ENCODE measurements at regions not wholly inside any gene's neighbourhood (a gene's known extent, or its start where the extent isn't known, plus 50 kb on each side); places are given as distances from the start of the nearest gene placed in this dataset.
"Not testable (repeated sequence)": the region's sequence is repeated elsewhere in the genome, so short reads cannot be mapped to it uniquely, and the experiment has no call there.

DNA sequence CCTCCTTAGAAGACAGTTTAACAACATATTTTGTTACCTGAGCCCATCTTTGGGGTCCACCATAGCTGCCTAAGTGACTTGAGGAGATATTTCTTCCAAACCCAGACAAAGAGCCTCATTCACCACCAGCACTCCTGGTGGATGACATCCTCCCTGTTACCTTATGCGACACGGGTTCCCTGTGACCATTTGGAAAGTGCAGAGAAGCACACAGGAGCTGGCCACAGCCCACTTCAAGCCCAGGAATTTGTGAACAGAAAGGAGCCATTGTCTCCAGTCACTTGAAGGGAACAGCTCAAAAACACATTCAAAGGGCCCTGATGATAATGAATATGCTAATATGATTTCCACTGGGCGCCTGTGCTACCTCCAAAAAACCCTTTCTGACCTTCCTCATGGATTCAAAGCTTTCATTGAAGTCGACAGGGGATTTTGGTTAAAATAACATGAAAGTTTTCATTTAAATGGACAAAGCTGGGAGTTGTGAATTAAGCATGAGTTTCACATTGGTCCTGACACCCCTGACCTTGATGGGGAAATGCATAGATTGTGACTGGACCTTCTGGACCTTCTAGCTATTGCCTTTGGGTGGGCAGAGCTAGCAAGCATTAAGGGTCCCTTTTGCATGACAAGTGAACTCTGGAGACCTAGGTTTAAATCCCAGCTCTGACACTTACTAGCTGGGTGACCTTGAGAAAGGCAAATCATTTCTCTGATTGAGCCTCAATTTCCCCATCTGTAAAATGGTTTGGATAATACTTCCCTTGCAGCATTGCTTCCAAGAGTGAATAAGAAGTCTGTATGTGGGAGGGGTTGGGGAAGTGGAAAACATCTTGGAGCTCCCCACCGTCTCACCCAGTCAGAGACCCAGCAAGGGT lies 83.3 kb upstream of the SIRPA start:
- no peak for DNase-seq (ENCODE audit: low spot score)
- no peak for FAIRE-seq

DNA sequence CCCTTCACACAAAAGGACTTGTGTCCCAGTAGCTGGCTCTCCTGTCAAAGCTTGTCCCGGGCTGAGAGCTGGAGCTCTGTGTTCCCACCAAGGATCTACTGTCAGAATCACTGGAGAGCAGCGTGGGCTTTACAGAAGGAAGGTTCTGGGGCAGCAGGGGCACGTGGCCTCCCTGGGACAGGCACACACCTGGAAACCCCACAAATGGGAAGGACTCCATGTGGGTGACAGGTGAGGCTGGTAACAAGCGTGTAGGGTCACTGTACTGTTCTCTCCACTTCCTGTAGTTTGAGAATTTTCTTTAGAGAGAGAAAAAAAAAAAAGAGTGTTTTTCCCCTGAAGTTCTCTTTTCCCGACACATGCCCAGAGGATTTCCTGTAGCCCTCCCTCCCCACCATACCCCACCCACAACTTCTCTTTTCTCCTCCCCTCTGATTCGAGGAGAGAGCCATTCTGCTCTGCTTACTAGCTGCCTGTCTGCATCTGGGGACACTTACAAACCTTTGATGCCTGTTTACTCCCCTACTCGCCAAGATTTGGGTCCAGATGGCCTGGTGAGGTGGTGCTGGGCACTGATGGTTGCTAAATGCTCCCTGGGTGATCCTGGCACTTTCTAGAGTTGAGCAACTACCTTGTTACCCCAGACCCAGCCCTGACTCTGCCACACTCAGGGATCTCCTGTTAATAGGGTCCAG lies 84.1 kb upstream of the SIRPA start:
- FAIRE-seq (no peak), DNase-seq (ENCODE audit: low spot score) (peak; percentile 25)

DNA sequence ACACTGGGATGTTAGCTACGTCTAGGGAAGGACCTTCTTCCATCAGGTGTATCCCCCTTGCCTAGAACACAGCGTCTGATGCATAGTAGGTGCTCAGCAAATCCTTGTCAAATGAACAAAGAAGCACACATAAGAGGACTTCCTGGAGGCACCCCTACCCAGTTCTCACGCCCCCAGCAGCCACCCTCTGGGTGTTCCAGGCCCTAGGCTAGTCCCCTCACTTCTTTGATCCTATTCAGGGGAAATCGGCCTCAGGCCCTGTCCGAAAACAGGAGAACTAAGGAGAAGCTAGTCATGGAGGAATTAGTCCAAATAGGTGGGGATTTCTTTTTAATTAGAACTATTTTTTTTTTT lies 84.7 kb upstream of the SIRPA start:
- DNase-seq (ENCODE audit: low spot score) (no peak), FAIRE-seq (no peak)

DNA sequence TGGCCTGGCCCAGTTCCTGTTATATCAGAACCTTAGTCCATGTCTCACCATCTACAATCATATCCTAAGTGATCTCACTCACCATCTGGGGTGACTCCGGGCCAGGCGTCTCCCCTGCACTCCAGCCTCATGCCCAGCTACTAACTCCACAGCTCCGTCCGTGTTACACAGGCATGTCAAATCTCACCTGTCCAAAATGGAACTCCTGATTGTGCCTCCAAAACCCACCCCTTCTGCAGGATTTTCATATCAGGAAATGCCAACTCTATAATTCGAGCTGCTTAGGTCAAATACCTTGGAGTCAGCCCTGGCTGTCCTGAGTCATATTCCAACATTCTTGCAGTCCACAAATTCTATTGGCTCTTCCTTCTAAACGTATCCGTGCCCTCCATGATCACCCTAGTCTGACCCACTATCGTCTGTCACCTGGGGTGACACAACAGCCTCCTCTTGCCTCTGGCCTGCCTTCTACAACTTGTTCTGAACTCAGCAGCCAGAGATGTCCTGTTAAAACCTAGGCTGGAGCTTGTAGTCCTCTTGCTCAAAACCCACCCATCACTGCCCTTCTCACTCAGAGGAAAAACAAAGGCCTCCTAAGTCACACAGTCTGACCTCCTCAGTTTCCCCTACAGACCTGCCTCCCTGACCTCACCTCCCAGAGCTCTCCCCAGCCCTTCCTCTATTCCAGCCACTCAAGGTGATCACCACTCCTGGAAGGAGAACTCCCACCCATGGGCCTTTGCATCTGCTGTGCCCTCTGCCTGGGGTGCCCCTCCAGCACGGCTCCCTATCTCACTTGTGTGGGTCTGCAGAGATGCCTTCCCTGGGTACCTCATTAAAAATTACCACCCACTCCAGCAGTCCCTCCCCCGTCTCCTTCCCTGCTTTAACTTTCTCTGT lies 85.3 kb upstream of the SIRPA start:
- DNase-seq (ENCODE audit: low spot score), result peak; percentile 95
- FAIRE-seq, result peak; percentile 92

DNA sequence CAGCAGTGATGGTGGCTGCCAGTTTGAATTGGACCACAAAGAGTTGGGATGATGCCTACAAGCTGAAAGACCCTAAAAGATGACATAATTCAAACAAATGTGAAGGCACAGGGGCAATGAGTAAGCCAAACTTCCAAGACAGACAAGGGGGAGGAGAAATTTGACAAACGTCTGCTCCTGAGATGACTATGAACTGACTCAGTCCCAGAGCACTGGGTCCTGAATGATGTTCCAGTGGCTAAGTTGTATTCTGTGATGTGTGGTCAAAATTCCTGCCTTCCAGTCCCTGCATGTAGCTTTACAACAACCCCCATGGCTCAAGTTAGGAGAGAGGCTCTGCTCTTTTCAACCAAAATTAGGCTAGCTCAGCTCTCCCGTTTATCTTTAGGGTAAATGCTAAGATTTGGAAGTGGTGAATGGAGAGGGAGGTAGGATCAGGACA lies 86.1 kb upstream of the SIRPA start:
- DNase-seq (ENCODE audit: low spot score) (peak; percentile 94), FAIRE-seq (peak; percentile 97)

DNA sequence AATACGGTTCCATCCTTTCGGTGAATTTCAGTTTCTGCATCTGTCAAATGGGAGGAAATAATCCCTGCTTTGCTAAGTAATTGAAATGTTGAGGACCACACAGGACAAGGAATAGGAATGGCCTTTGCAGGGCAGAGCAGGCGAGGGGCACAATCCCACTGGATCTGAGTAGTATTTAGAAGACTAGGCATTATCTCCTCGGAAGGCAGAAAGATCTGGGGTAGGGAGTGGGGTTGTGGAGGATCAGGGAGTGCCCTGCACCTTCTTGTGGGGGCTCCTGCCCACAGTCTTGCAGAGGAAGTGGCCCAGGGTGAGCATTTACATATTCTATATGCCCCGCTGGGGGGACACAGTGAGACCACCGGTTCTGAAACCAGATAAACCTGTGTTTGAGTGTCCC lies 87.1 kb upstream of the SIRPA start:
- FAIRE-seq, result no peak

DNA sequence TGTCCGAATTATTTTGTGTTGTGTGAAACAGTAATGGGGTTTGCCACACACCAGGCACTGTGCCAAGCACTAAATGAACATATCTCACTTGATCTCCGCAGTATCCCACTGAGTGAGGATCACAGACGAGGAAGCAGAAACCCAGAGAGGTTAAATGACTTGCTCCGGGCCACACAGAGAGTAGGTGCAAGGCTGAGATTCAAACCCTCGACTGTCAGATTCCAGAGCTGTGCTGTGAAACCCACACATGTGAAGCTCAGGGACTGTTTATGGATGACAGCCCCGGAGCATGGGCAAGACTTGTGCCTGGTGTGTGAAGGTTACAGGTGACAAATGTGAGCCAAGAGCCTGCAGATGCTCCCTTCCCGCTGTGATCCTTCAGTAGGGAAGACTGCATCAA lies 87.8 kb upstream of the SIRPA start:
- no peak for DNase-seq (ENCODE audit: low spot score)
- FAIRE-seq, result no peak

More for the DNA sequence above, 87.1 kb upstream of the SIRPA start:
- no peak for DNase-seq (ENCODE audit: low spot score)

DNA sequence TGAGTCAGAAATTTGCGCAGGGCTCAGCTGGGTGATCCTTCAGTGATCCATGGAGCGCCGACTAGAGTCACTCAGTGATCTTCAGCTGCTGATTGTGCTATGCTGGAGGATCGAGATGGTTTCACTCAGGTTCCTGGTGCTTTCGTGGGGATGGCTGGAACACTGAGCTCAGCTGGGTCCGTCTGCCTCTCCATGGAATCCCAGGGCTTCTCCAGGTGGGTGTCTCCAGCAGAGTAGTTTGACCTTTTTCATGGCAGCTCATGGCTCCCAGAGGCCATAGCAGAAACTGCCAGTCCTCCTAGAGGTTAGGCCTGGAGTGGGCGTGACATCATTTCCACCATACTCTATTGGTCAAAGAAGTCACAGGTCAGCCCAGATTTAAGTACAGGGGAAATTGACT lies 88.8 kb upstream of the SIRPA start:
- DNase-seq (ENCODE audit: low spot score) (no peak), FAIRE-seq (no peak)

DNA sequence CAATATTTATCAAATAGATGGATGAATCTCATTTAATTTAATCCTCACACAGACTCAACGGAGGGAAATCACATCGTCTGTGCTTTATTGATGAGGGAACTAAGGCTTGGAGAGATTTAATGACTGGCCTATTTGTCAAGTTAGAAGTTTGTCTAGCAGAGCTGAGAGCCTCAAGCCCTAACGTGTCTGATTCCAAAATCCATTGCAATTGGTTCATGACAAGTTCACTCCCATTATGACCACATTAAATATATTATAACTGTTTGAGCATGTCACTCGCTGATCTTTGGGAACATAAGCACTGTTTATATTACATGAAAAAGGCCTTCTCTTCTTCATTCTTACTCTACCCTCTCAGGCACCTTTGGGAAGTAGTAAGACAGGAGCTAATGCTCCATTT lies 89.4 kb upstream of the SIRPA start:
- DNase-seq (ENCODE audit: low spot score) (no peak), FAIRE-seq (no peak)

DNA sequence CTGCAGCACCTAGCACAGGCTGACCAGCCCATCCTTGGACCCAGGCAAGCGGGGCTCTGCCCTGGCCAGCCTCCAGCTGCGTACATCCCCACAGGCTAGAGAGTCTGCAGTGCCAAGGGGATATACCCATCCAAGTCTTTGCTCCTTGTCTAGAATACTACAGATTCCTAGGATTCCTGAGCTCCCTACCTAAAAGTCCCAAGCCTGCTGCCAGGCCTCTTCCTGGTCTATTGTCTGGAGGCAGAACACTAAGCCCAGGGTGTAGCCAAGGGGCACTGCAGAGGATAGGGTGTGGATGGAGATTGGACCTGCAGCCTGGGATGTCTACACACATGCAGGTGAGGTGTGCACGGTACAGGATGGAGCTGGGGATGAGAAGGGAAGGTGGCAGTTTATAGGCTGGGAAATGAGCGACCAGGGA lies 90.0 kb upstream of the SIRPA start:
- FAIRE-seq (no peak), DNase-seq (ENCODE audit: low spot score) (no peak)

DNA sequence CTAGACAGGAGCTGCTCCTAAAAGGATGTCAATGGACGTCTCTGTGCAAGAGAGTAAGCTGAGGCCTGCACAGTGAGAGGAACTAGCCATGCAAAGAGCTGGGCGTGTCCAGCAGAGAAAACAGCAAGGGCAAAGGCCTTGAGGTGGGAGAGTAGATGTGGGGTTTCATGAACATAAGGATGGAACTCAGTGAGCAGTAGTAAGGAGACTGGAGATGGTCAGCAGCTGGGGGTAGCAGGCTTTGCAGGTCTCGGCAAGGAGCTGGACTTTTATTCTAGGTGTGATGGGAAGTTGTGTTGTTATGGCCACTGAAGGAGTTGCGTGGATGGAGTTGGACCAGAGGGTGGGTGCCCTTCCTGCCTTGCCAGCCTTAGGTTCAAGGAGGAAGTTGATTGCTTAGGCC lies 90.7 kb upstream of the SIRPA start:
- no peak for FAIRE-seq
- no peak for DNase-seq (ENCODE audit: low spot score)

DNA sequence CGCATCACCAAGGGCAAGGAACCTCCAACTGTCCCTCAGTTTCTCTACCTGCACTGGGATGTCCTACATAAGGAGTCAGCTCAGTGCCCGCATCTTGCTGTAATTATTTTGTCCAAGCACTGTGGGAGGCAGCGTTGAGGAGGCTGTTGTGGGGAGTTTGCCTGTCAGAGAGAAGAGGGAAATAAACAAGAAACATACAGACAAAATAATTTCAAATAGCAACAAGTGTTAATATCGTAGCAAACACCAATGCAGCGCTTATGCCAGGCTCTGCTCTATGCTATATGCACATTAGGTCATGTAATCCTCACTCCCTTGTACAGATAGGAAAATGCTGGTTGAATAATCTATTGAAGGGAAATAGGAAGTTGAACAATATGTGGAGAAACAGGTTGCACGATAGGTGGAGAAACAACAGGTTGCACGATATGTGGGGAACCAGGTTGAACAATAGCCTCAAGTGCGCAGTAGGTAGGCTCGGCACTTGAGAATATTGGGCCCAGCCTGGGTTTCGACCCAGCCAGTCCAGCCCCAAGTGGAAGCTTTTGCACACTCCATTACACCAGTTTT lies 91.2 kb upstream of the SIRPA start:
- FAIRE-seq (no peak), DNase-seq (ENCODE audit: low spot score) (no peak)

DNA sequence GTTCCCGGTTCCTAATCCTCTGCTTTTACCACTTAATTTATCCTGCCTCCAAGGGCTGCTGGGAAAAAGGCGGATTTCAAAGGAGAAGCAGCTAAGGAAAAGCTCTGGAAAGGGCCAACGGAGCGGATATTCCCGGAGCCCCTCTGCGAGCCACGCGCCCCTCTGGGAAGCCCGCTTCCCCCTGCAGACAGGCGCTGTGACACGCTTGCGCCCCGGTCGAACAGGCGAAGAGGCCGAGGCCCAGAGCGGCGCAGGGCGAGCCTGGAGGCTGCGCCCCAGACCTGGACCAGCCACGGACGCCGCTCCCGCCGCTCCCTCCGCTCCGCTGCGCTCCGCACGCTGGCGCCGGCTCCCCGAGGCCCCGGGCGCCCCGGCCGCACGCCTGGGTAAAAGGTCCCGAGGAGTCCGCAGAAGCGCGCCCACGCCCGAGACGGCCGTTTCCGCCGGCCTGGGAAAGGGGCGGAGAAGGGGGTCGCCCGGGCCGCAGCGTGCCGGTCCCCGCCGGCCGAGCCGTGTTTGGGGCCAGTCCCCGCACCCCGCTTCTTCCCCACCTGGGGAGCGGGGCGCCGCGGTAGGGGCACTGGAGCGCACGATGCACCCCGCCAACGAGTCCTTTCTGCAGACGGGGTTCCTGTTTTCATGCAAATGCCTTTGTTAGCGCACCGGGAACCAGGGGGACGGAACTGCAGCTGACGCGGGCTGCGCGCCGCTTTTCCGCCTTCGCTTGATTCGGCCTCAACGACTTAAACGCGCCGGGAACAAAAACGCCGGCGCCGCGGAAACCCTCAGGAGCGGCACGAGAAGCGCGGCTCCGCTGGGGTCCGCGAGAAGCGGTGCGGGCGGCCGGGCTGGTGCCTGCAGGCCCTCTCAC lies 91.9 kb upstream of the SIRPA start:
- DNase-seq (ENCODE audit: low spot score) (no peak), FAIRE-seq (no peak)

DNA sequence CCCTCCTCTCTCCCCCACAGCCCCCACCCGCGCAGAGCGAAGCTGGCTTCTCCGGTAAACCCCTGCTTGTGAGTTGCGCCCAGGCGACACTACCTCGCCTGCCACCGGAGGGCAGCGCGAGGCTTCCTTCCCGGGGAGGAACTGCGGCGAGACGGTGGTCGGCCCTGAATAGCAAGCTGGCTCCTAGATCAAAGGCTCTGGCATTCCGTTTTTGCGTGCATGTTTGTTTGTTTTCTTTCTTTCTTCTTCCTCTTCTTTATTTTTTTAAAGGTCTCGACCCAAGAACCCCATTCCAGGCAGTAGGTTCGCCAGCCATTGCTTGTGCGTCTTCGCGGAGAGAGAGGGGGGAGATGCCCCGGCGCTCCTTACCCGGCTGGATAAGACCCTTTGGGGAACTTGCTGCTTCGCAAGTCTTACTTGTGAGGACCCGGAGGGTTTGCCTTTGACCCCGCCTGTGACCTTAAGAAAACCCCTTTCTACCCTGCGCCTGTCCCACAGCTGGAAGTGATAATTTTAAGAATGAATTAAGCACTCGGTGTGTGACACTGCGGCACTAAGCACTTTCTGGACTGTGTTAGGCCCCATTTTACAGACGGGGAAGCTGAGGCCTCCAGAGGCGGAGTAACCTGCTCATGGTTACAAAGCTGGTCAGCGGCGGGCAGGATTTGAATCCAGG lies 92.7 kb upstream of the SIRPA start:
- FAIRE-seq (no peak), DNase-seq (ENCODE audit: low spot score) (peak; percentile 37)

DNA sequence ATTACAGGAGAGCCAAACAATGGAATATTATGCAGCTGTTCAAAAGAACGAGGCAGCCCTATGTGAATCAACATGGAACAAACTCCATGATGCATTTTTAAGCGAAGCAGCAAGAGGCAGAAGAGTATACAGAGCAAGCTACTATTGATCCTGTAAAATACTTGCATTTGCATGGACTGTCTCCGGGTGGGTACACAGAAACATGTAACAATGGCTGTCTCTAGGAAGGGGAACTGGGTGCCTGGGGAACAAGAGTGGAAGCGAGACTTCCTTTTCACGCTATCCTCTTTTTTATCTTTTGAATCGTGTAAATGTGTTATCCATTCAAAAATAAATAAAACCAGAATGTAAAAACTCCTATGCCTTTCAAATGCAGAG lies 93.3 kb upstream of the SIRPA start:
- no peak for FAIRE-seq
- DNase-seq (ENCODE audit: low spot score), result no peak

DNA sequence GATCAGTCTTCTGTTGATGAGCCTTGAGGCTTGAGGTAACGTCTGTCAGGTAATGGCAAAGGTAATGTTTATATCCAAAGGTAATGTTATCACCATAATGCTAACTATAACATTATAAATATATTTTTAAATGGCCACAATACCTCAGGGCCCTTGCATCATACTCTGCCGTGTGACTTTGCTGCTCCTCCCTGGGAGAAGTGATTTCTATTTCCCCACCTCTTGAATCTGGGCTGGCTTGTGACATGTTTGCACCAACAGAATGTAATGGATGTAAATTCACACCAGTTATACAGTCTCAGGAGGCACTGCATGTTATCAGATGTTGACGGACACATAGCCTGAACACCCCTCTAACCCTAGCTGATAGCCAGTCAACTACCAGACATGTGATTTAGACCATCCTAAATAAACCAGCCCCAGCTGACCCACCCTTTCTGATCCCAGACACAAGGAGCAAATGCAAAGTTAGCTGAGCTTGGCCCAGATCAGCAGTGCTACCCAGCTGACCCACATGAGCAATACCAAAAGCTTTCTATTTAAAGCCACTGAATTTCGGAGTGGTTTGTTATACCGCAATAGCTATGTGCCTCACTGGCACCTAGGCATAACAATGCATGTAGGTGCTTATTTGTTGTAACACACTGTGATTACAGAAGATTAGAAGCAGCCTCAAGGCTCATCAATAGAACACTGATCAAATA lies 93.8 kb upstream of the SIRPA start:
- FAIRE-seq (no peak), DNase-seq (ENCODE audit: low spot score) (no peak)

DNA sequence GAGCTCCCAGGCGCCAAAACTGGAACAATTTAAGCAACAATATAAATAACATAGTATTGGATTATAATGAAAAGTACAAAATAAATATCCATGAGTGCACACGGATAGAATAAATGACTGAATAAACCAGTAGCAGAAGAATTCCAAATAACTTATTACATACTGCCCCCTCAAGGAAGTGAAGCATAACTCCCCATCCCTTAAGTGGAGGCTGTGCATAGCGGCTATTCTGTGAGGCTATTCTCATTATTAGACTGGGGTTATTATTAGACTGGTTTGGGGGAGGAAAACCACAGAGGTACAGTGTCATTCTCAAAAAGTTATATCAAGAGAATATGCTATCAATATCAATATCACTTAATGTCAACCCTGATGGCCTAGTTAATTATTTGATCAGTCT lies 94.4 kb upstream of the SIRPA start:
- no peak for DNase-seq (ENCODE audit: low spot score)

DNA sequence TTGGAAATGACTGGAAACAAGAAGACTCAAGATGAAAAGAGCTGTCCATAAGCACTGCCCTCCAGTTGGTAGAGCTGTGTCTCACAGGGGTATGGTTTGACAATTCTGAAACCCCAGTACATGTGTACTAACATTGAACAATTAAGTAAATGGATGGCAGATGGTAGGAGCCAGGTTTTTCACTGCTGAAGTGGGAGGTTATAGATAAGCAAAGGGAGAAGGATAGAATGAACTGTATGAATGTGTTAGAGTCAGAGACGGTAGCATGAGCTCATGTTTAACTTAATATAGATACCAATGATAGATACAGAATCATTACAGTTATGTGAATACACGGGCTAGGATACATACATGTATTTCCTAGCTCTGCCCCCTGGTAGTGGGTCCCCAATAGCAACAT lies 95.0 kb upstream of the SIRPA start:
- FAIRE-seq (no peak), DNase-seq (ENCODE audit: low spot score) (no peak)

More for the DNA sequence above, 94.4 kb upstream of the SIRPA start:
- FAIRE-seq, result no peak

DNA sequence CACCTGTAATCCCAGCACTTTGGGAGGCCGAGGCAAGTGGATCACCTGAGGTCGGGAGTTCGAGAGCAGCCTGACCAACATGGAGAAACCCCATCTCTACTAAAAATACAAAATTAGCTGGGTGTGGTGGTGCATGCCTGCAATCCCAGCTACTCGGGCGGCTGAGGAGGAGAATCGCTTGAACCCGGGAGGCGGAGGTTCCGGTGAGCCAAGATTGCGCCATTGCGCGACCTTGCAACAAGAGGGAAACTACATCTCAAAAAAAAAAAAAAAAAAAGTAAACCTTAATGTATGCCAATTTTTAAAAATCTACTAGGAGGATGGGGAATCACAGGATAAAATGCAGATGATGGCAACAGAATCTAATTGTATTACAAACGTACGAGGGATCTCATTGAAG lies 95.5 kb upstream of the SIRPA start:
- FAIRE-seq; DNase-seq (ENCODE audit: low spot score): not testable (repeated sequence)

Data from RCC 7860 (cell line).